ENCODE measurements at regions not wholly inside any gene's neighbourhood (a gene's known extent, or its start where the extent isn't known, plus 50 kb on each side); places are given as distances from the start of the nearest gene placed in this dataset.

GRCh38 chr16:35711958-35712357 lies 2252.5 kb downstream of the TP53TG3F start:
- H3K79me2 ChIP-seq (ENCODE audit: control insufficient read depth, insufficient read depth, low read length), result no peaks in the 10 kb centered on the region
- H3K9ac ChIP-seq (ENCODE audit: insufficient read depth in 1 of 2, low read depth in 2 of 2, low read length in 2 of 2), result no peak overlapping the region
- no peak for FAIRE-seq
- ATAC-seq, result no peak
- ChIA-PET POLR2A (no interaction called here), CTCF (ENCODE audit: low intra/inter-chr PET ratio) (no interaction called here)
- H3K27me3 ChIP-seq (ENCODE audit: control insufficient read depth in 2 of 2, insufficient read depth in 2 of 2, low read length in 2 of 2), result no peaks in the 10 kb centered on the region
- no peak overlapping the region for H2AFZ ChIP-seq (ENCODE audit: low read depth, low read length)
- intact Hi-C loops (cut with micrococcal nuclease) (no loop called here), in situ Hi-C loops (cut with MboI) (no loop called here)
- H3K36me3 ChIP-seq (ENCODE audit: control insufficient read depth, insufficient read depth, low read length), result no peaks in the 10 kb centered on the region
- no peak overlapping the region for H3K4me2 ChIP-seq (ENCODE audit: insufficient read depth, low read length)
- 4% methylated on average over 5 of the region's 5 CpGs for WGBS (ENCODE audit: insufficient coverage, low coverage, missing lambda C conversion rate)
- BruUV-seq (replicated peaks), result no TSS peak
- H4K20me1 ChIP-seq (replicated peaks; ENCODE audit: control insufficient read depth, insufficient read depth, low read length), result no peaks in the 10 kb centered on the region
- no peaks in the 10 kb centered on the region for H3K9me1 ChIP-seq (ENCODE audit: control insufficient read depth, insufficient read depth, low read length)
- H3K9me3 ChIP-seq (replicated peaks; ENCODE audit: control insufficient read depth, insufficient read depth, low read depth, low read length), result no peaks in the 10 kb centered on the region
- no peaks in the 10 kb centered on the region for H3K4me1 ChIP-seq (replicated peaks in 1 of 2; ENCODE audit: control insufficient read depth in 2 of 2, insufficient read depth in 2 of 2, low read length in 2 of 2)
- H3K27ac ChIP-seq (ENCODE audit: extremely low read depth, low read depth, low read length), result no peak overlapping the region
- no peak for DNase-seq (ENCODE audit: extremely low read depth in 1 of 4, low spot score in 3 of 4)
- no peak overlapping the region for H3K4me3 ChIP-seq
- TF ChIP-seq ETV6 (IDR thresholded peaks at IDR 0.05; ENCODE audit: borderline replicate concordance in 1 of 2, low read depth in 2 of 2, low read length in 1 of 2) (no peak), ETV6 (CRISPR knock-in tag; IDR thresholded peaks at IDR 0.05; ENCODE audit: borderline replicate concordance) (no peak), ZNF263 (CRISPR knock-in tag; IDR thresholded peaks at IDR 0.05; ENCODE audit: borderline replicate concordance) (no peak), ZBTB33 (CRISPR knock-in tag; IDR thresholded peaks at IDR 0.05) (no peak), KLF10 (CRISPR knock-in tag; IDR thresholded peaks at IDR 0.05) (no peak), NFE2 (IDR thresholded peaks at IDR 0.05; ENCODE audit: low read depth) (no peak), RBFOX2 (IDR thresholded peaks at IDR 0.05; ENCODE audit: low read depth, low read length) (no peak), NFIX (CRISPR knock-in tag; IDR thresholded peaks at IDR 0.05; ENCODE audit: low read depth) (no peak), FOXP1 (CRISPR knock-in tag; IDR thresholded peaks at IDR 0.05) (no peak), RREB1 (CRISPR knock-in tag; IDR thresholded peaks at IDR 0.05) (no peak), JUN (IDR thresholded peaks at IDR 0.05; ENCODE audit: borderline replicate concordance, low read depth, low read length) (no peak), JUN (CRISPR knock-in tag; IDR thresholded peaks at IDR 0.05; ENCODE audit: borderline replicate concordance) (no peak), IFI16 (CRISPR knock-in tag; IDR thresholded peaks at IDR 0.05) (no peak), ZNF12 (CRISPR knock-in tag; IDR thresholded peaks at IDR 0.05) (no peak), RBM34 (IDR thresholded peaks at IDR 0.05; ENCODE audit: borderline replicate concordance, insufficient read depth, low read length) (no peak), USF2 (CRISPR knock-in tag; IDR thresholded peaks at IDR 0.05) (no peak), RBM22 (IDR thresholded peaks at IDR 0.05; ENCODE audit: low read depth, low read length, poor library complexity, severe bottlenecking) (no peak)

All from K562 (cell line).